ENCODE measurements at regions not wholly inside any gene's neighbourhood (a gene's known extent, or its start where the extent isn't known, plus 50 kb on each side); places are given as distances from the start of the nearest gene placed in this dataset.

- Histone ChIP-seq H3K4me3 (ENCODE audit: low read depth, low read length) (no peak overlapping the region), H3K36me3 (ENCODE audit: control insufficient read depth, insufficient read depth, low read length) (no peaks in the 10 kb centered on the region), H3K27me3 (ENCODE audit: control insufficient read depth, insufficient read depth, low read length) (no peaks in the 10 kb centered on the region)
- no peak for FAIRE-seq
- DNase-seq (ENCODE audit: low read depth) = no peak
- TF ChIP-seq, protein P1, sequence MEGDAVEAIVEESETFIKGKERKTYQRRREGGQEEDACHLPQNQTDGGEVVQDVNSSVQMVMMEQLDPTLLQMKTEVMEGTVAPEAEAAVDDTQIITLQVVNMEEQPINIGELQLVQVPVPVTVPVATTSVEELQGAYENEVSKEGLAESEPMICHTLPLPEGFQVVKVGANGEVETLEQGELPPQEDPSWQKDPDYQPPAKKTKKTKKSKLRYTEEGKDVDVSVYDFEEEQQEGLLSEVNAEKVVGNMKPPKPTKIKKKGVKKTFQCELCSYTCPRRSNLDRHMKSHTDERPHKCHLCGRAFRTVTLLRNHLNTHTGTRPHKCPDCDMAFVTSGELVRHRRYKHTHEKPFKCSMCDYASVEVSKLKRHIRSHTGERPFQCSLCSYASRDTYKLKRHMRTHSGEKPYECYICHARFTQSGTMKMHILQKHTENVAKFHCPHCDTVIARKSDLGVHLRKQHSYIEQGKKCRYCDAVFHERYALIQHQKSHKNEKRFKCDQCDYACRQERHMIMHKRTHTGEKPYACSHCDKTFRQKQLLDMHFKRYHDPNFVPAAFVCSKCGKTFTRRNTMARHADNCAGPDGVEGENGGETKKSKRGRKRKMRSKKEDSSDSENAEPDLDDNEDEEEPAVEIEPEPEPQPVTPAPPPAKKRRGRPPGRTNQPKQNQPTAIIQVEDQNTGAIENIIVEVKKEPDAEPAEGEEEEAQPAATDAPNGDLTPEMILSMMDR (IDR thresholded peaks at IDR 0.05; ENCODE audit: insufficient read depth, low read length, severe bottlenecking) = no peak
These were observed 268.5 kb downstream of the LRIG3 start for GRCh38 chr12:58651850-58652249.

- Histone ChIP-seq H3K36me3 (ENCODE audit: control insufficient read depth, insufficient read depth, low read length) (no peaks in the 10 kb centered on the region), H3K27me3 (ENCODE audit: control insufficient read depth, insufficient read depth, low read length) (no peaks in the 10 kb centered on the region), H3K4me3 (ENCODE audit: low read depth, low read length) (no peak overlapping the region)
- FAIRE-seq (no peak), DNase-seq (ENCODE audit: low read depth) (no peak)
- TF ChIP-seq, protein P1 (IDR thresholded peaks at IDR 0.05; ENCODE audit: insufficient read depth, low read length, severe bottlenecking) = no peak
These were observed 266.3 kb downstream of the LRIG3 start for GRCh38 chr12:58654021-58654420.

- no peaks in the 10 kb centered on the region for H3K36me3 ChIP-seq (ENCODE audit: control insufficient read depth, insufficient read depth, low read length)
- DNase-seq (ENCODE audit: low read depth) (no peak), FAIRE-seq (no peak)
- no peaks in the 10 kb centered on the region for H3K27me3 ChIP-seq (ENCODE audit: control insufficient read depth, insufficient read depth, low read length)
- TF ChIP-seq, protein P1 (IDR thresholded peaks at IDR 0.05; ENCODE audit: insufficient read depth, low read length, severe bottlenecking) = no peak
- H3K4me3 ChIP-seq (ENCODE audit: low read depth, low read length) = no peak overlapping the region
These were observed 264.9 kb downstream of the LRIG3 start for GRCh38 chr12:58655375-58655774.

DNA sequence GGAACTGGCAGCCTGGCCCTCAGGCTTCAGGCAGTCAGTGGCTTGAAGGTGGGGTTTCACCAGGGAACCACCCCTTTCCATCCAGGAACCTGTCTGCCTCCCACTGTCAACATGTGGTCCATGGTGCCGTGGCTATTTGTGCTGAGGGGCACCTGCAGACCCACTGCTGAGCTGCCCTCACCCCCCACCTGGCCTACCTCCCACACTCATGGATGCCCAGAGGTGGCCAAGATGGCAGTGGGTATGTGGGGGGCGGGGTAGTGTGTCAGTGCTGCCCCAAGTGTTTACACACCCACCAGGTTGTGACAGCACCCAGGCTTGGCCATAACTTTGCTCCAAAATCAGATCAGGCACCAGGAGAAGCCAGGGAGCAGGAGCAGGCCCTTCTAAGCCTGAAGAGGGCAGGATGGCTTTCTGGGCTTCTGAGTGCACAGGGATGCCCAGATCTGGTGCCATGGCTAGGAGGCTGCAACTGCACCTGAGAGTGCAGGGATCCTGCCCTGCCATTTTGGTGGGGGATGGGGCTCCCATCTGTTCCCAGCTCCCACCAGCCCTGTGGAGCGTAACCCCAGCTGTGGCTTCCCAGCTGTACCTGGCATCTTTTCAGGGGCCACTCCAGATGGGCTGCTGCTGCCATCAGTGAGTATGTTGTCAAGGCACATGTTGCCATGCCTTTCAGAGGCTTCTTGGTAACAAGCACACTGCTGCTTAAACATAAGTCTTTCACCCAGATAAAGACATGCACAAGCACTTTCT is 263.9 kb downstream of the LRIG3 start:
- Histone ChIP-seq H3K36me3 (ENCODE audit: control insufficient read depth, insufficient read depth, low read length) (no peaks in the 10 kb centered on the region), H3K4me3 (ENCODE audit: low read depth, low read length) (no peak overlapping the region), H3K27me3 (ENCODE audit: control insufficient read depth, insufficient read depth, low read length) (no peaks in the 10 kb centered on the region)
- DNase-seq (ENCODE audit: low read depth) (no peak), FAIRE-seq (no peak)
- TF ChIP-seq, protein P1 (IDR thresholded peaks at IDR 0.05; ENCODE audit: insufficient read depth, low read length, severe bottlenecking) = no peak

DNA sequence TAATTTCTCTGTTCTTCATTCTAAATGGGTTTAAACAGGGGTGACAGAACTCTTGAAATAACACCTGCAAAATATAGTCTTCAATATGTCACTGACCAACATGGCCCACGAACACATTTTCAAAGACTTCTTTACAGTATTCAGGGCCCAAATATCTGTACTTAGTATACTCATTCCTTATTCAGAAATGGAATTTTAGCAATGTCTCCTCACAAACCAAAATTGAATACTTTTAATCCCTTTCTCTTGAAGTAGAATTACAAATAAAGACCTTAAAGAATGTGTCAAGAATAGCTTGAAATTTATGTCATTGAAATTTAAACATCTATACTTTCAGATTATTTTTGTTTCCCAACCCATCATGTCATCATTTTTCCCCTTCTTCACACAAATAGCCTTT is 263.1 kb downstream of the LRIG3 start:
- DNase-seq (ENCODE audit: low read depth) (no peak), FAIRE-seq (no peak)
- Histone ChIP-seq H3K4me3 (ENCODE audit: low read depth, low read length) (no peak overlapping the region), H3K36me3 (ENCODE audit: control insufficient read depth, insufficient read depth, low read length) (no peaks in the 10 kb centered on the region), H3K27me3 (ENCODE audit: control insufficient read depth, insufficient read depth, low read length) (no peaks in the 10 kb centered on the region)
- TF ChIP-seq, protein P1 (IDR thresholded peaks at IDR 0.05; ENCODE audit: insufficient read depth, low read length, severe bottlenecking) = no peak

DNA sequence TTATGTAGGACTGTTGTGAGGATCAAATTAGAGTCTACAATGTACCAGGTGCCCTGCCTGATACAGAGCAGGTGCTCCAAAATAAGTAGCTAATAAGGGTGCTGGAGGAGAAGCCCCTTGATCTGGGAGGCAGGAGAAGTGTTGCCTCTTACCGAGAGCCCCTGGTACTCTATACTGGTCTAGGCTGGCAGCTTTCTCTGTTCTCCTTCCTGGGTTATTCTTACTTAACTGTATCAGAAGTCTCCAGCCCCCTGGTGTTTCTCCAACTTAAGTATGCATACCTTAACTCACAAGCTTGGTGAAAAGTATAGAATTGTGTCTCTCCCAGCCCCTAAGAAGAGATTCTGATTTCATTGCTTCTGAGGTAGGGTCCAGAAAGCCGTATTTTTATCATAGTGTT is 254.9 kb downstream of the LRIG3 start:
- Histone ChIP-seq H3K36me3 (ENCODE audit: control insufficient read depth, insufficient read depth, low read length) (no peaks in the 10 kb centered on the region), H3K4me3 (ENCODE audit: low read depth, low read length) (no peak overlapping the region), H3K27me3 (ENCODE audit: control insufficient read depth, insufficient read depth, low read length) (no peaks in the 10 kb centered on the region)
- FAIRE-seq (no peak), DNase-seq (ENCODE audit: low read depth) (no peak)
- TF ChIP-seq, protein P1 (IDR thresholded peaks at IDR 0.05; ENCODE audit: insufficient read depth, low read length, severe bottlenecking) = no peak

All from bronchial epithelial cell (primary cell).